SK-MEL-5 (cell line): ENCODE measurements at regions not wholly inside any gene's neighbourhood (a gene's known extent, or its start where the extent isn't known, plus 50 kb on each side); places are given as distances from the start of the nearest gene placed in this dataset.
"Not testable (repeated sequence)": the region's sequence is repeated elsewhere in the genome, so short reads cannot be mapped to it uniquely, and the experiment has no call there.

ENCODE experiments used
- DNase-seq: peaks from one replicate; pipeline ENCODE4 v3.0.0-alpha.2; 2016; ENCODE audit warnings: low read depth, low spot score
- in situ Hi-C: cut with HindIII; loops from 2 replicates; pipeline ENCODE4 v1.10.0; 2016; ENCODE audit warnings: low sequenced_read_pairs, high pct_unique_total_duplicates, low pct_unique_long_range_greater_than_20kb

DNA sequence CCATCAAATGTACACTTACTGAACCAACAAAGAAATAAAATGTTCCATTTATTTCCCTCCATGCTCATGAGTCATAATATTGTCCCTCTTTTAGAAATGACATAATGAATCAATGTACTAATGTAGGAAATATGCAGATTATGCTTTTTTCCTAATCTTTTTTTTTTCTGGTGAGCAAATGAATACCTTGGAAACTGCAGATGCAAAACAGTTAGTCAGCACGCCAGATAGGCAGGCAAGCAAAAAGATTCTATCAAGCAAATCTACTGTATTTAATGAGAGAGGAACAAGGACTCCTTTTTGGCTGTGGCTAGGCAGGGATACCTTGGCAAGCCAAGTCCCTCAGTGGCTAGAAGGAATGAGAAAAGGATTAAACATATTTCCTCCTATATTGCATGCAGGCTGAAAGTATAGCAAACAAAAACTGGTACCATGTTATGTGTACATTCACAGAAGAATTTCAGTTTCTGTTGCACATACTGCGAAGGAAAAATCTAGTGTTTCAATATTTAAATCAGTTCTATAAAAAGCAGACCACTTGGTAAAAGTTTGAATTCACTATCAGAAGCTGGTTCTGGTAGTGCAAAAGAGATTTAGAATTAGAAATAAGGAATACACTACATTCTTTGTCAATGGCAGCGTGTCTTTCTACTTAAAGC lies 605.4 kb downstream of the TLE1 start:
- in situ Hi-C loops, result no loop called here
- peak; percentile 6 for DNase-seq

DNA sequence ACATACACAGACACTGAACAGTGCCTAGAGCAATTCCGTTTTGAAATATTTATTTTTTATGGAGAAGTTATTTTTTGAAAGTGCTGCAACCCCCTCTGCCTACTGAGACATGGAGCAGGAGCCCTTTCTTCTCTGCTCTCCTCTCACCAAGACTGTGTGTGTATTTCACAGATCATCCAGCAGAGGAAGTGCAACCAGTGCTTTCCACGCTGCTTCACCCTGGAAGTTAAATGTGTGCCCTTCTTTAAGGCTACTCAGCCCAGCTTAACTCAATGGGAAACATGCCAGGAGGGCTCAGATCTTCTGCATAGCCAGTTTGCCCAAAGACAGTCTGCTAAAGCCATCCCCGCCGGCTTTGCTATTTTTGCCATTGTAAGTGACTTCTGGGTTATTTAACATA lies 606.3 kb downstream of the TLE1 start:
- peak; percentile 70 for DNase-seq
- in situ Hi-C loops, result no loop called here

- DNase-seq, result no peak
- in situ Hi-C loops, result no loop called here
These were observed 607.1 kb downstream of the TLE1 start for GRCh38 chr9:81082221-81082620.

- in situ Hi-C loops, result no loop called here
- DNase-seq, result no peak
These were observed 608.4 kb downstream of the TLE1 start for GRCh38 chr9:81080900-81081299.

- in situ Hi-C loops, result no loop called here
- no peak for DNase-seq
These were observed 609.2 kb downstream of the TLE1 start for GRCh38 chr9:81080185-81080584.

- in situ Hi-C loops, result no loop called here
- DNase-seq, result no peak
These were observed 610.3 kb downstream of the TLE1 start for GRCh38 chr9:81079055-81079454.

DNA sequence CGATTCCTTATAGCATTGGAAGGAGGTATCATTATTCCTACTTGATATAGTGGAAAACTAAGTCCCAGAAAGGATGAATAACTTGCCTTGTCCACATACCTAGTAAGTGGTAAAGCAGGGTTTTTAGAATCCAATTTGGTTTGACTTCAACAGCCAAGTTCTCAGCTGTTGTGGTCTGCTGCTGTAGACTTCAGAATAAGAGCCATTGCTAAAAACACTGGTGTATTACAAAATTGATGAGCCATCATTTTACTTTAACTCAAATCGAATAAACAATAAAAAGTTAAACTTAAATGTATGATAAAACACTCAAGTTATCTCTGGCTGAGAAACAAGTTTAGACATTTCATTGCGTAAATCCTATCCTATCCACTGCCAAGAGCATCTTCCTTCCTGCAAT lies 610.8 kb downstream of the TLE1 start:
- DNase-seq, result no peak
- in situ Hi-C loops, result no loop called here

- in situ Hi-C loops, result no loop called here
- no peak for DNase-seq
These were observed 611.8 kb downstream of the TLE1 start for GRCh38 chr9:81077572-81077971.

GRCh38 chr9:81076131-81076530 lies 613.2 kb downstream of the TLE1 start:
- no peak for DNase-seq
- in situ Hi-C loops, result no loop called here

GRCh38 chr9:81074221-81074620 lies 615.1 kb downstream of the TLE1 start:
- in situ Hi-C loops, result no loop called here
- no peak for DNase-seq

- DNase-seq, result peak; percentile 53
- in situ Hi-C loops, result no loop called here
These were observed 615.5 kb downstream of the TLE1 start for GRCh38 chr9:81073821-81074220.

DNA sequence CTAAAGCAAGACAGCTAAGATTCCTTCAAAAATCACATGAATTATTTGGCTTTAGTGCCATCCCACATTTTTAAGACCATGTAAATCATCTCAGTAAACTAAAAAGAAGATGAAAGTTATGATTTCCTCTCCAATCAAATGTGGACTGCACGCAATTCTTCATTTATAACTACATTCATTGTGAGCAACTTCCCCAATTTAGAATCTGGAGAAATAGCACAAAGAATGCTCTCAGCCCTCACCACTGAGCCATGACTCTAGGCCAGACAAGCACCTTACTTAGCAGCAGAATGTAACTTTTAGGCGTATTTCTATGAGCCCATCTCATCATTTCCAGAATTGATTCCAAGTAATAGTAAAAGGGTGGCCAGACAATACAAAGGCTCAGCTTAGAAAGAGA lies 616.6 kb downstream of the TLE1 start:
- in situ Hi-C loops, result no loop called here
- peak; percentile 40 for DNase-seq

- no peak for DNase-seq
- in situ Hi-C loops, result no loop called here
These were observed 618.2 kb downstream of the TLE1 start for GRCh38 chr9:81071108-81071507.

DNA sequence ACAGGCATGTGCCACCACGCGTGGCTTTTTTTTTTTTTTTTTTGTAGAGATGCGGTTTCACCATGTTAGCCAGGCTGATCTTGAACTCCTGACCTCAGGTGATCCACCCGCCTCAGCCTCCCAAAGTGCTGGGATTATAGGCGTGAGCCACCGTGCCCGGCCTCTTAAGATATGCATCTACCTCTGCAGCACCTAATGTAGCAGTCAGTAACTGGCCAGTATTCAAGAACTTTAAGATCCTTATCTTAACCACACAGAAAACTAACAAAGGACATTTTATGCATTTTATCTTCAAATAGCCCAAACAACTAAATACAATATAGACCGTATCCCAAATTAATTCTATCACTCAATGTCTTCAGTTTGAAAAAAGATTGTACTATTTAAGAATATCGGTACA lies 618.7 kb downstream of the TLE1 start:
- in situ Hi-C loops, result no loop called here
- no peak for DNase-seq

GRCh38 chr9:81069923-81070322 lies 619.4 kb downstream of the TLE1 start:
- no peak for DNase-seq
- in situ Hi-C loops, result no loop called here

- in situ Hi-C loops, result no loop called here
- no peak for DNase-seq
These were observed 620.1 kb downstream of the TLE1 start for GRCh38 chr9:81069038-81069795.

- in situ Hi-C loops, DNase-seq: not testable (repeated sequence)
These were observed 626.4 kb downstream of the TLE1 start for GRCh38 chr9:81062995-81063394.

GRCh38 chr9:81058782-81059181 lies 630.6 kb downstream of the TLE1 start:
- in situ Hi-C loops, result no loop called here
- DNase-seq, result no peak

DNA sequence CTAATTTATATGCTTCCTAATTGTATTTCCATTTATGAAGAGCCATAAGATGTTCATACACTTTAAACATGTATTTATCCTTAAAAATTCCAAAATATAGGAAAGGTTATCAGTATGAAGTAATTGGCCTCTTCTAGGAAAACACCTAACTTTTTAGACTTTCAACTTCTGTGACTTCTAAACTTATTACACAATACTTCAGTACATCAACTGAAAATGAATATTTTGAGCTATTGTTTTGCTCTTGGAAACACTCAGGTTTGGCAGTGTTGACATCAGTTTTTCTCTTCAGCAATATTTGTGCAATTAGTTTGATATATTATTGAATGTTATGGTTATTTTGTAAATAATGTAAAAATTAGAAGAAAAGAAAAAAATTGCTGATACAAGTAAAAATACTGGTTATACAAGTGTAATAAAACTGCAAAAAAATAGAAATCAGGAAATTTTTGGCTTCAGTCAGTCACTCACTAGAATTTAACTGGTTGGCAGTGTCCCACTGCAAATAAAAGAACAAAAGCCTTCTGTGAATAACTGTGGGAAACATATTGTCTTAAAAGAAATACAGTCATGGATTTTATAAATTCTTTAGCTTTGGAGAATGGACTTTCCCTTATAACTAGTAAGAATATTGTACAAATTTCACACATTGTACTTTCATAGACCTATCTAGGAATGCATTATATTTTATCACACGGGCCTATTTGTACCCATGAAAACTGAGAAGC lies 635.9 kb downstream of the TLE1 start:
- in situ Hi-C loops, result no loop called here
- DNase-seq, result no peak
